ENCODE measurements at regions not wholly inside any gene's neighbourhood (a gene's known extent, or its start where the extent isn't known, plus 50 kb on each side); places are given as distances from the start of the nearest gene placed in this dataset.

GRCh38 chr1:221877311-221877710 lies 135.4 kb upstream of the DUSP10 start:
- DNase-seq (no peak), ATAC-seq (ENCODE audit: insufficient read depth, low FRiP score) (no peak)
- Histone ChIP-seq H3K27me3 (ENCODE audit: control insufficient read depth in 3 of 3, insufficient read depth in 3 of 3, low read length in 2 of 3) (no peaks in the 10 kb centered on the region), H3K4me3 (no peak overlapping the region), H3K9ac (ENCODE audit: insufficient read depth in 1 of 2, low read length in 2 of 2) (no peak overlapping the region), H3K9me3 (ENCODE audit: control insufficient read depth in 4 of 4, insufficient read depth in 3 of 4, low read length in 3 of 4) (no peaks in the 10 kb centered on the region), H3K4me1 (ENCODE audit: control insufficient read depth in 5 of 5, insufficient read depth in 5 of 5, low read length in 5 of 5) (peaks cover 0 to 13% (median 4%) of the 10 kb centered on the region in 5 donors), H3K36me3 (ENCODE audit: control insufficient read depth in 4 of 4, insufficient read depth in 4 of 4, low read length in 4 of 4) (no peaks in the 10 kb centered on the region), H3K27ac (ENCODE audit: low read depth in 1 of 2, low read length in 1 of 2) (no peak overlapping the region)
- 3 to 45% methylated on average over 2 of the region's 2 CpGs for WGBS, 2 donors
- no peak for TF ChIP-seq CTCF (IDR thresholded peaks at IDR 0.05; ENCODE audit: control extremely low read depth, extremely low read depth)

DNA sequence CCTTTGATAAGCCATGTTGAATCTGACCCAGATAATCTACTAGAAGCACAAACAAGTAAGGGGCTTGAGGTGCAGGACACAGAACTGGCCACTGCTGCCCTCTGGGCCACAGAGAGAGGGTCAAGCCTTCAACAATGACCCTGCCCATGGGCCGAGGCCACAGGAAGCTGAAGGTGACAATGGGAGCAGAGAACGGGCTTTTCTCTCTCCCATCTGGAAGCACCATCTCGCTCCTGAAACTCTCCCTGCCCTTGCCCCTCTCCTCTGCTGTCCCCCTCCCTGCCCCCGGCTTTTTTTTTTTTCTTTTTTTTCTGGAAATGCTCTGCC lies 133.1 kb upstream of the DUSP10 start:
- Histone ChIP-seq H3K27ac (ENCODE audit: low read depth in 1 of 2, low read length in 1 of 2) (no peak overlapping the region), H3K9me3 (ENCODE audit: control insufficient read depth in 4 of 4, insufficient read depth in 3 of 4, low read length in 3 of 4) (no peaks in the 10 kb centered on the region), H3K36me3 (ENCODE audit: control insufficient read depth in 4 of 4, insufficient read depth in 4 of 4, low read length in 4 of 4) (no peaks in the 10 kb centered on the region), H3K4me3 (no peak overlapping the region), H3K27me3 (ENCODE audit: control insufficient read depth in 3 of 3, insufficient read depth in 3 of 3, low read length in 2 of 3) (no peaks in the 10 kb centered on the region), H3K9ac (ENCODE audit: insufficient read depth in 1 of 2, low read length in 2 of 2) (no peak overlapping the region), H3K4me1 (ENCODE audit: control insufficient read depth in 5 of 5, insufficient read depth in 5 of 5, low read length in 5 of 5) (peaks cover 0 to 7% (median 2%) of the 10 kb centered on the region in 5 donors)
- no peak for TF ChIP-seq CTCF (IDR thresholded peaks at IDR 0.05; ENCODE audit: control extremely low read depth, extremely low read depth)
- no peak for DNase-seq
- WGBS, 2 donors = 71 to 75% methylated on average over 4 of the region's 4 CpGs
- no peak for ATAC-seq (ENCODE audit: insufficient read depth, low FRiP score)

DNA sequence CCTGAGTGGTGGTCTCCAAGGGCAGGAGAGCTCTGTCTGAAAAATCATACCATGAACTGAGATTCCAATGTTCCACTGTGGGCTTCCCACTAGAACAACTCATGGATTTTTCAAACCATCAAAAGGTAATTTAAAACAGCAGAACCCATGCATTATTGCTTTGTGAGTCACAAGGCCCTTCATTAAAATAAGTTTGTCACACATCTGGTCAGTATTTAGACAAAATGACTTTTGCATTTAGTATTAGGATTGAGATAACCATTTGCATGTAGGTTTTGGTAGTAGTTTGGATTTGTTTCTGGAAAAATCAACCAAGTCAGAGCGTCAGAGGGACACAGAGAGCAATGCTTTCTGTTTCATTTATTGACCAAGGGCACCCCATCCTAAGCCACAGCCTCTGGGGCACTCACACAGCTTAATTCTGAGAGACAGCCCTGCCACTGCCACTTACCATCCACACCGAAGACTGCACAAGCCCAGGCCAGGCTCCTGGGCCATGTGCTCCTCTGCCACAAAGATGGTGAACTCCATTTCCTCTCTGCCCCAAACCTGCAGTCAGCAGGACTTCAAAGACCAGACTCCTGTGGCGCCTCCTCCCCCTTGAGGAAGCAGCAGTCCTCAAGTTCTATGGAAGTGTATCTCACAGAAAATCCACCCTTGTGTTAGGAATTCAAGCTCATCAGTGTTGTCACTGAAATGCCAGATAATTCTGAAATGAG lies 132.6 kb upstream of the DUSP10 start:
- no peaks in the 10 kb centered on the region for H3K36me3 ChIP-seq (ENCODE audit: control insufficient read depth in 4 of 4, insufficient read depth in 4 of 4, low read length in 4 of 4)
- ATAC-seq (ENCODE audit: insufficient read depth, low FRiP score) = no peak
- H3K9ac ChIP-seq (ENCODE audit: insufficient read depth in 1 of 2, low read length in 2 of 2) = no peak overlapping the region
- no peak for DNase-seq
- TF ChIP-seq CTCF (IDR thresholded peaks at IDR 0.05; ENCODE audit: control extremely low read depth, extremely low read depth) = no peak
- 91% methylated on average over 3 of the region's 3 CpGs for WGBS, 2 donors
- H3K4me3 ChIP-seq = no peak overlapping the region
- no peaks in the 10 kb centered on the region for H3K9me3 ChIP-seq (ENCODE audit: control insufficient read depth in 4 of 4, insufficient read depth in 3 of 4, low read length in 3 of 4)
- peaks cover 0 to 8% (median 2%) of the 10 kb centered on the region in 5 donors for H3K4me1 ChIP-seq (ENCODE audit: control insufficient read depth in 5 of 5, insufficient read depth in 5 of 5, low read length in 5 of 5)
- no peak overlapping the region for H3K27ac ChIP-seq (ENCODE audit: low read depth in 1 of 2, low read length in 1 of 2)
- H3K27me3 ChIP-seq (ENCODE audit: control insufficient read depth in 3 of 3, insufficient read depth in 3 of 3, low read length in 2 of 3) = no peaks in the 10 kb centered on the region

DNA sequence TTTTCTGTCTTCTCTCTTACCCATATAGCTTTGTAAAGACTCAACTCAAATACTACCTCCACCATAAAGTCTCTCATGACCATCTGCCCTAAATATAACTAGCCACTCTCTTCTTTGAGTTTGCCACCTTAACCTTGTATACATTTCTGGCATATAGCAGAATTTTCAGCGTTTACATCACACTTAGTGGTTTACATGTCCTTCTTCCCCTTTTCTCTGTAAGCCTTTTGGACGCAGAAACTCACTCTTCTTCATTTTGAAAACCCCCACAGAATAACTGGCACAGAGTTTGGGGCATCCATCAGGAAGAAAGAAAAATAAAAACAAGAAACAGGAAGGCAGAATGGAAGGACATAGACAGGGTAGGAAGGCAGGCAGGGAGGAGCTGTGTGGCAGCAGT lies 131.8 kb upstream of the DUSP10 start:
- H3K9me3 ChIP-seq (ENCODE audit: control insufficient read depth in 4 of 4, insufficient read depth in 3 of 4, low read length in 3 of 4) = no peaks in the 10 kb centered on the region
- ATAC-seq (ENCODE audit: insufficient read depth, low FRiP score) (no peak), DNase-seq (no peak)
- no peak overlapping the region for H3K27ac ChIP-seq (ENCODE audit: low read depth in 1 of 2, low read length in 1 of 2)
- no peak overlapping the region for H3K4me3 ChIP-seq
- H3K4me1 ChIP-seq (ENCODE audit: control insufficient read depth in 5 of 5, insufficient read depth in 5 of 5, low read length in 5 of 5) = peaks cover 0 to 8% (median 0%) of the 10 kb centered on the region in 5 donors
- no peaks in the 10 kb centered on the region for H3K36me3 ChIP-seq (ENCODE audit: control insufficient read depth in 4 of 4, insufficient read depth in 4 of 4, low read length in 4 of 4)
- no peaks in the 10 kb centered on the region for H3K27me3 ChIP-seq (ENCODE audit: control insufficient read depth in 3 of 3, insufficient read depth in 3 of 3, low read length in 2 of 3)
- WGBS, 2 donors = 34 to 65% methylated on average over 2 of the region's 2 CpGs
- no peak overlapping the region for H3K9ac ChIP-seq (ENCODE audit: insufficient read depth in 1 of 2, low read length in 2 of 2)
- TF ChIP-seq CTCF (IDR thresholded peaks at IDR 0.05; ENCODE audit: control extremely low read depth, extremely low read depth) = no peak

Measured in lung (tissue), 11 donors.